ENCODE measurements at regions not wholly inside any gene's neighbourhood (a gene's known extent, or its start where the extent isn't known, plus 50 kb on each side); places are given as distances from the start of the nearest gene placed in this dataset.
A peak's percentile ranks its signal among the peaks of the same experiment; 100 is the strongest.

DNA sequence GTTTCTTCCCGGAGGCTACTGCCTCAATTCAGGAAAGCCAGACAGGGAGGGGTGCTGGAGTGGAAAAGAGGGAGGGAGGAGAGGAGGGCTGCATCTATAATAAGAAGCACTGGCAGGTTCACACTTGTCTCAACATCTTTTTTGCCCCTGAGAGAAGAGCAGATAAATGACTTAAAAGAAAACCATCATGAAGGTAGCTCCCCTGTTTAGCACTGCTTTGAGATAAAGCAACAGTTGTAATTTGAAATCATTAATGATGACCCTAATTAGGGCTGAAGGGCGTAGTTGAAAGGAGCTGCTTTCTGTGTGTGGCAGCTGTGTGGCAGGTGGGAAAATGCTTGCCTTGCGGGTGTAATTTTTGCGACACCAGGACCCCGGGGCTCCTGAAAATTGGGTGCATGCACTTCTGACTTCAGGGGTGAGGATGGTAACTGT is 222.8 kb upstream of the IL12A start:
- TF ChIP-seq ZNF324 (tag by site-specific recombination; IDR thresholded peaks at IDR 0.05) (no peak), ZNF350 (tag by site-specific recombination; IDR thresholded peaks at IDR 0.05) (no peak), ZNF121 (tag by site-specific recombination; IDR thresholded peaks at IDR 0.05) (no peak), ZNF157 (tag by site-specific recombination; IDR thresholded peaks at IDR 0.05) (no peak), REST (tag by site-specific recombination; IDR thresholded peaks at IDR 0.05) (no peak), MYNN (tag by site-specific recombination; IDR thresholded peaks at IDR 0.05; ENCODE audit: borderline replicate concordance) (no peak), ZFP37 (tag by site-specific recombination; IDR thresholded peaks at IDR 0.05) (no peak), ZNF335 (tag by site-specific recombination; conservative IDR thresholded peaks at IDR 0.05) (no peak), ZNF571 (tag by site-specific recombination; IDR thresholded peaks at IDR 0.05) (no peak), MEIS1 (CRISPR knock-in tag; IDR thresholded peaks at IDR 0.05; ENCODE audit: borderline replicate concordance) (no peak), ZNF18 (tag by site-specific recombination; IDR thresholded peaks at IDR 0.05) (peak; percentile 96)
- TF ChIP-seq, protein P1, sequence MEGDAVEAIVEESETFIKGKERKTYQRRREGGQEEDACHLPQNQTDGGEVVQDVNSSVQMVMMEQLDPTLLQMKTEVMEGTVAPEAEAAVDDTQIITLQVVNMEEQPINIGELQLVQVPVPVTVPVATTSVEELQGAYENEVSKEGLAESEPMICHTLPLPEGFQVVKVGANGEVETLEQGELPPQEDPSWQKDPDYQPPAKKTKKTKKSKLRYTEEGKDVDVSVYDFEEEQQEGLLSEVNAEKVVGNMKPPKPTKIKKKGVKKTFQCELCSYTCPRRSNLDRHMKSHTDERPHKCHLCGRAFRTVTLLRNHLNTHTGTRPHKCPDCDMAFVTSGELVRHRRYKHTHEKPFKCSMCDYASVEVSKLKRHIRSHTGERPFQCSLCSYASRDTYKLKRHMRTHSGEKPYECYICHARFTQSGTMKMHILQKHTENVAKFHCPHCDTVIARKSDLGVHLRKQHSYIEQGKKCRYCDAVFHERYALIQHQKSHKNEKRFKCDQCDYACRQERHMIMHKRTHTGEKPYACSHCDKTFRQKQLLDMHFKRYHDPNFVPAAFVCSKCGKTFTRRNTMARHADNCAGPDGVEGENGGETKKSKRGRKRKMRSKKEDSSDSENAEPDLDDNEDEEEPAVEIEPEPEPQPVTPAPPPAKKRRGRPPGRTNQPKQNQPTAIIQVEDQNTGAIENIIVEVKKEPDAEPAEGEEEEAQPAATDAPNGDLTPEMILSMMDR (tag by site-specific recombination; IDR thresholded peaks at IDR 0.05) = no peak

Data from HEK293 (cell line).